Smooth muscle cell (in vitro differentiated cells): ENCODE measurements at regions not wholly inside any gene's neighbourhood (a gene's known extent, or its start where the extent isn't known, plus 50 kb on each side); places are given as distances from the start of the nearest gene placed in this dataset.

Source experiments
- DNase-seq: peaks from one replicate; lab custom pipeline; 2025; ENCODE audit not compliant: unreplicated experiment; lab: John Stamatoyannopoulos, UW
- H2AFZ ChIP-seq: fragments of 200-600 bp; sonication (generic); 2 replicates; pipeline ENCODE4 v1.6.0; 2016; ENCODE audit warnings: antibody characterized with exemption, low read depth, mild to moderate bottlenecking
- H3F3A ChIP-seq: fragments of 200-600 bp; sonication (generic); 2 replicates; pipeline ENCODE4 v1.6.0; 2017; ENCODE audit warnings: antibody characterized with exemption, low read depth
- H3K27ac ChIP-seq: fragments of 200-600 bp; sonication (generic); 2 replicates; pipeline ENCODE4 v1.5.1; 2016; ENCODE audit warnings: low read depth, mild to moderate bottlenecking
- H3K27me3 ChIP-seq: fragments of 200-600 bp; sonication (generic); 2 replicates; pipeline ENCODE4 v1.6.1; 2016; ENCODE audit warnings: low read depth, mild to moderate bottlenecking
- H3K36me3 ChIP-seq: fragments of 200-600 bp; sonication (generic); 2 replicates; pipeline ENCODE4 v1.5.1; 2016; ENCODE audit warnings: low read depth
- H3K4me1 ChIP-seq: fragments of 200-600 bp; sonication (generic); 2 replicates; pipeline ENCODE4 v1.5.1; 2016; ENCODE audit warnings: low read depth
- H3K4me2 ChIP-seq: fragments of 200-600 bp; sonication (generic); 2 replicates; pipeline ENCODE4 v1.6.0; 2016; ENCODE audit warnings: mild to moderate bottlenecking
- H3K4me3 ChIP-seq: fragments of 200-600 bp; sonication (generic); 2 replicates; pipeline ENCODE4 v1.5.1; 2016; ENCODE audit warnings: mild to moderate bottlenecking
- H3K79me2 ChIP-seq: fragments of 200-600 bp; sonication (generic); 2 replicates; pipeline ENCODE4 v1.6.0; 2016; ENCODE audit warnings: low read depth, mild to moderate bottlenecking
- H3K9ac ChIP-seq: fragments of 200-600 bp; sonication (generic); 2 replicates; pipeline ENCODE4 v1.6.0; 2016; ENCODE audit warnings: low read depth
- H3K9me3 ChIP-seq: fragments of 200-600 bp; sonication (generic); replicated peaks from 2 replicates; pipeline ENCODE4 v1.5.1; 2016; ENCODE audit warnings: low read depth
- H4K20me1 ChIP-seq: fragments of 200-600 bp; sonication (generic); 2 replicates; pipeline ENCODE4 v1.6.0; 2016; ENCODE audit warnings: low read depth
- WGBS: methylation state at CpG from one replicate; pipeline ENCODE4 v1.1.7; 2016; ENCODE audit warnings: low lambda C conversion rate; 5-methylcytosine and 5-hydroxymethylcytosine counted together
- TF ChIP-seq, protein P1 (sequence below): fragments of 200-600 bp; sonication (generic); IDR thresholded peaks from 2 replicates; pipeline ENCODE4 v1.5.1; 2017; ENCODE audit warnings: borderline replicate concordance, mild to moderate bottlenecking, antibody characterized with exemption; ENCODE audit not compliant: insufficient read depth, poor library complexity, severe bottlenecking

DNA sequence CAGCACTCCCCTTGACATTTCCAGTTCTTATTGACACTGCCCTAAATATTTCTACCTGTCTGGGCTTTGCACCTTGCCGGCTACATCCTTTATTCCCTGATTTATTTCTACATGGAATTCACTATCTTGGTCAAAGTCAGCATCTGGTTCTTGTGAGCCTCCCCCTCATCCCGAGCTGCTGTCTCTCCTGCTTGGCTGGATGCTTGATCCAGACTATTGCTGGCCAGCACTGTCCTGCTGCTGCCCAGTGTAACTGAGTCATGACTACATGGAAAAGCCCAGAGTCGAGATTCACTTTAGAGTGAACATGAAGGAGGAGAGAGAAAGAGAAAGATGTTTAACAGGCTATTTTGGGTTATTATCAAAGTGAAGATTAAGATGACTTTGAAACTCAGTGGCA lies 142.2 kb downstream of the OPN5 start:
- Histone ChIP-seq H3K27ac (no peak overlapping the region), H3K9me3 (no peaks in the 10 kb centered on the region), H3K4me2 (no peak overlapping the region), H3K4me3 (no peak overlapping the region), H3K79me2 (no peaks in the 10 kb centered on the region), H3K27me3 (no peaks in the 10 kb centered on the region), H4K20me1 (no peaks in the 10 kb centered on the region), H3K36me3 (no peaks in the 10 kb centered on the region), H2AFZ (no peak overlapping the region), H3F3A (no peaks in the 10 kb centered on the region), H3K9ac (no peak overlapping the region), H3K4me1 (peaks cover 11% of the 10 kb centered on the region)
- TF ChIP-seq, protein P1, sequence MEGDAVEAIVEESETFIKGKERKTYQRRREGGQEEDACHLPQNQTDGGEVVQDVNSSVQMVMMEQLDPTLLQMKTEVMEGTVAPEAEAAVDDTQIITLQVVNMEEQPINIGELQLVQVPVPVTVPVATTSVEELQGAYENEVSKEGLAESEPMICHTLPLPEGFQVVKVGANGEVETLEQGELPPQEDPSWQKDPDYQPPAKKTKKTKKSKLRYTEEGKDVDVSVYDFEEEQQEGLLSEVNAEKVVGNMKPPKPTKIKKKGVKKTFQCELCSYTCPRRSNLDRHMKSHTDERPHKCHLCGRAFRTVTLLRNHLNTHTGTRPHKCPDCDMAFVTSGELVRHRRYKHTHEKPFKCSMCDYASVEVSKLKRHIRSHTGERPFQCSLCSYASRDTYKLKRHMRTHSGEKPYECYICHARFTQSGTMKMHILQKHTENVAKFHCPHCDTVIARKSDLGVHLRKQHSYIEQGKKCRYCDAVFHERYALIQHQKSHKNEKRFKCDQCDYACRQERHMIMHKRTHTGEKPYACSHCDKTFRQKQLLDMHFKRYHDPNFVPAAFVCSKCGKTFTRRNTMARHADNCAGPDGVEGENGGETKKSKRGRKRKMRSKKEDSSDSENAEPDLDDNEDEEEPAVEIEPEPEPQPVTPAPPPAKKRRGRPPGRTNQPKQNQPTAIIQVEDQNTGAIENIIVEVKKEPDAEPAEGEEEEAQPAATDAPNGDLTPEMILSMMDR: no peak
- 74% methylated on average over 3 of the region's 3 CpGs for WGBS
- DNase-seq: no peak

DNA sequence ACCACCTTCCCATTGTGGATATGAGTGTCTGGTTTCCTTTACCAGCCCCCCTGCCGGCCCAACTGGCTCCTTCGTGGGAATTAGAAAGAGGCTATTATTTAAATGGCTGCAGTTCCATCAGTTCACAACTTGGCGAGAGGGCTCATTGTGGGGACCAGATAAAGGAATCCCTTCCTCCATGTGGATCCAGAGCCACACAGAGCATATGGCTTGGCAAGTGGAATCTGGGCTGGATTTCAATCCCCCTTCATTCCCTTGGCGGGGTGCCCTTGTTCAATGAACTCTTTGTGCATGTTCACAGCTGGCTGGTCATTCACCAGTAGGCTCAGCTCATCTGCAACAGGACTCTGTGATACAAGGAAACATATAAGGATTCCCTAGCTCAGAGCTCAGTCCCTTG lies 140.6 kb downstream of the OPN5 start:
- Histone ChIP-seq H3K4me1 (peaks cover 11% of the 10 kb centered on the region), H3K9me3 (no peaks in the 10 kb centered on the region), H3K27ac (no peak overlapping the region), H3K79me2 (no peaks in the 10 kb centered on the region), H3K4me2 (no peak overlapping the region), H3K27me3 (no peaks in the 10 kb centered on the region), H2AFZ (no peak overlapping the region), H3F3A (no peaks in the 10 kb centered on the region), H3K4me3 (no peak overlapping the region), H3K36me3 (no peaks in the 10 kb centered on the region), H4K20me1 (no peaks in the 10 kb centered on the region), H3K9ac (no peak overlapping the region)
- 63% methylated on average over 4 of the region's 4 CpGs for WGBS
- DNase-seq: no peak
- TF ChIP-seq, protein P1: no peak

DNA sequence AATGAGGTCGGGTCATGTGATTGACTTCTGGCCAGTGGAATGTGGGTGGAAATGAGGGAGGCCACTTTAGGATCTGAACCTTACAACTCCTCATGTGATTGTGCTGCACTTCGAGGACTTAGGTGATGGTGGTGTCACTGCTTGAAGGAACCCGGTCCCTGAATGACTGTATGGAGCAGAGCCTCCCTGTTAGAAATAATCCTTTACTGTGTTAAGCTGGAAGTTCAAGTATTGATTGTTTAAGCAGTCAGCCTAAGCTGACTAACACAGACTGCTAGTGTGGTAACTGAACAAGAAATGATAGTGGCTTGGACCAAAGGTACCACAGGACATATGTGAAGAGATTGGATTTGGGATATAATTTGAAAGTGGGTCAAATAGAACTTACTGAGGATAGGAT lies 138.0 kb downstream of the OPN5 start:
- no peaks in the 10 kb centered on the region for H3F3A ChIP-seq
- H3K27ac ChIP-seq: no peak overlapping the region
- no peak for DNase-seq
- no peak overlapping the region for H3K4me2 ChIP-seq
- 94% methylated on average over 3 of the region's 3 CpGs for WGBS
- no peak overlapping the region for H3K4me3 ChIP-seq
- no peaks in the 10 kb centered on the region for H3K36me3 ChIP-seq
- H3K9me3 ChIP-seq: no peaks in the 10 kb centered on the region
- no peaks in the 10 kb centered on the region for H4K20me1 ChIP-seq
- no peaks in the 10 kb centered on the region for H3K27me3 ChIP-seq
- H3K4me1 ChIP-seq: peaks cover 11% of the 10 kb centered on the region
- H3K79me2 ChIP-seq: no peaks in the 10 kb centered on the region
- no peak overlapping the region for H3K9ac ChIP-seq
- H2AFZ ChIP-seq: no peak overlapping the region
- TF ChIP-seq, protein P1: no peak

DNA sequence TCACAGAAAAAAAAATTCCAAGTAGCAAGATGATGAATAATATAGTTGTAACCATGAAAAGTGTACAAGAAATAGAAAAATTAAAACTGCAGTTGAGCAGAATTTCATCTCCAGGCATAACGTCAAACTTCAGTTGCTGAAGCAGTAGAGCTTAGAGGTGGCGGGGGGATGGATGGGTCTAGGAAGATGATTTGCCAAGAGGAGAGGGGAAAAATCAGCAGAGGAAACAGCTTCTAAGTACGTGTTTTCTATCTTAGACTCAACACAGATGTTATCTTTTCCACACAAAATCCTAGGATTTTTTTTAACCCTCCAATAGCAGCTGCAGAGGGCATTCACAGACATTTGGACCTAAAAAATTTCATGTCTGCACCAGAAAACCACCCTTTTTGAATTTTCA lies 136.0 kb downstream of the OPN5 start:
- no peaks in the 10 kb centered on the region for H3K79me2 ChIP-seq
- H3K4me1 ChIP-seq: peaks cover 6% of the 10 kb centered on the region
- H3K36me3 ChIP-seq: no peaks in the 10 kb centered on the region
- DNase-seq: no peak
- no peak overlapping the region for H3K27ac ChIP-seq
- H3K4me3 ChIP-seq: no peak overlapping the region
- no peak overlapping the region for H3K4me2 ChIP-seq
- no peaks in the 10 kb centered on the region for H3F3A ChIP-seq
- no peak overlapping the region for H3K9ac ChIP-seq
- WGBS: 55% methylated on average over 3 of the region's 3 CpGs
- no peak overlapping the region for H2AFZ ChIP-seq
- H4K20me1 ChIP-seq: peaks cover 4% of the 10 kb centered on the region
- H3K9me3 ChIP-seq: no peaks in the 10 kb centered on the region
- TF ChIP-seq, protein P1: no peak
- no peaks in the 10 kb centered on the region for H3K27me3 ChIP-seq
